GM12865 (cell line): ENCODE measurements at regions not wholly inside any gene's neighbourhood (a gene's known extent, or its start where the extent isn't known, plus 50 kb on each side); places are given as distances from the start of the nearest gene placed in this dataset.

ENCODE experiments used
- DNase-seq: peaks from one replicate; pipeline ENCODE4 v3.0.0; 2010; ENCODE audit warnings: low read depth
- H3K4me3 ChIP-seq: 2 replicates; pipeline ENCODE4 v1.5.1; 2011; ENCODE audit warnings: mild to moderate bottlenecking, low read depth, low read length, control low read depth
- TF ChIP-seq, protein P1 (sequence below): IDR thresholded peaks from 2 replicates; pipeline ENCODE4 v1.5.1; 2011; ENCODE audit warnings: low read length, control low read depth, low read depth, inconsistent platforms; ENCODE audit not compliant: insufficient read depth; ENCODE audit errors: missing control alignments

DNA sequence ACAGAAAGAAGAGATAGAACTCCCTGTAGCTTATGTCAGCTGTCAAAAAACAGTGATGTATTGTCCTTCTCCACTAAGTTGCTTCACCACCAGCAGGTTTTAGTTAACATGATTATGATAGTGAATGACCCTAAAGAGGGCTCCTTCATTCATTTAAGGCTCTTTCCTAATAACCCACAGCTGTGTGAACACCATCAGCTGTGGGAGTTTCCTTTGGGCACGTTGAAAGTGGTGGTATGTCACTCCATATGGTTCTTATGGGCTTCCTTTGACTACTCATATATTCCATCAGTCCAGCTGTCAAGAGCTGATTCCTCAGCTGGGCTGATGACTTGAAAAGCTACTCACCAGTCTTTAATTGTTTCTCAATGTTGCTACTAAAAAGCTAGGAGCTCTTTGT, 210.3 kb downstream of the UBE2E3 start:
- no peak overlapping the region for H3K4me3 ChIP-seq
- TF ChIP-seq, protein P1, sequence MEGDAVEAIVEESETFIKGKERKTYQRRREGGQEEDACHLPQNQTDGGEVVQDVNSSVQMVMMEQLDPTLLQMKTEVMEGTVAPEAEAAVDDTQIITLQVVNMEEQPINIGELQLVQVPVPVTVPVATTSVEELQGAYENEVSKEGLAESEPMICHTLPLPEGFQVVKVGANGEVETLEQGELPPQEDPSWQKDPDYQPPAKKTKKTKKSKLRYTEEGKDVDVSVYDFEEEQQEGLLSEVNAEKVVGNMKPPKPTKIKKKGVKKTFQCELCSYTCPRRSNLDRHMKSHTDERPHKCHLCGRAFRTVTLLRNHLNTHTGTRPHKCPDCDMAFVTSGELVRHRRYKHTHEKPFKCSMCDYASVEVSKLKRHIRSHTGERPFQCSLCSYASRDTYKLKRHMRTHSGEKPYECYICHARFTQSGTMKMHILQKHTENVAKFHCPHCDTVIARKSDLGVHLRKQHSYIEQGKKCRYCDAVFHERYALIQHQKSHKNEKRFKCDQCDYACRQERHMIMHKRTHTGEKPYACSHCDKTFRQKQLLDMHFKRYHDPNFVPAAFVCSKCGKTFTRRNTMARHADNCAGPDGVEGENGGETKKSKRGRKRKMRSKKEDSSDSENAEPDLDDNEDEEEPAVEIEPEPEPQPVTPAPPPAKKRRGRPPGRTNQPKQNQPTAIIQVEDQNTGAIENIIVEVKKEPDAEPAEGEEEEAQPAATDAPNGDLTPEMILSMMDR: no peak
- no peak for DNase-seq

- TF ChIP-seq, protein P1: no peak
- H3K4me3 ChIP-seq: no peak overlapping the region
- no peak for DNase-seq
Observed at GRCh38 chr2:181193550-181193949, 213.1 kb downstream of the UBE2E3 start.

DNA sequence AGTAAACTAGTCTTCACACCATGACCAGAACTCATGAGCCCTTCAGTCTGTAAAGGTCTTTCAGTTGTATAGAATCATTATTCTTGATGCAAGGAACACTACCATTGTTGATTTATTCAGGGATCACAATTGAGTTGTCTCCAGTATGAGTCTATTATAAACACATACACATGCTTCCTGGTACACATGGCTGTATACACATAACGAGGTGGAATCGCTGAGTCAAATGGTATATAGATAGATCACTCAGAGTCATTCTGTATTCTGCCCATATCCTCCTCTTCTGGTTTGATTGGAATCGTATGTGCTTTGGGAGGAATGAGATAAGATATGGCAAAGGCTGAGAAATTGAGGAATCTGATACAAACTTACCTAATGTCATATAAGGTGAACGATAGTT, 216.0 kb downstream of the UBE2E3 start:
- no peak overlapping the region for H3K4me3 ChIP-seq
- DNase-seq: no peak
- TF ChIP-seq, protein P1: no peak

DNA sequence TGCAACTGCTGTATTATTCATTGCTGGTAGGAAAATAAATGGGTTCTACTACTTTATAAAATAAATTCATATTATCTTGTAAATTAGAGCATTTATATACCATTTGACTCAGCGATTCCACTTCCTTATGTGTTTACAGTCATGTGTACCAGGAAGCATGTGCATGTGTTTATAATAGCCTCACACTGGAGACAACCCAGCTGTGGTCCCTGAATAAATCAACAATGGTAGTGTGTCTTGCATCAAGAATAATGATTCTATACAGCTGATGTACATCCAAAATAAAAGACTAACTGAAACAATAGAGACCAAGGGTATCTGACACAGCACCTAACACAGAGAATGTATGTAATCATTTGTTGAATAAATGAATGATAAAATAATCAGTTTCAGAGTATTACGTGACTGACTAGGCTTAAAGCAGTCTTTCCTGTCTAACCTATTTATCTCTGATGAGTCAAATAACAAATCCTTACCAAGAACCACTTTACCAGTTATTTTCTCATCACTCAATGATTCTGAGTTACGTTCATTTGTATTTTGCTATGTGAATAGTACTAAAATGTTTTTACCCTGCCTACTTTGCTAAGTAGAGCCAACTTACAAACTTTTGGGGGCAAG, 216.8 kb downstream of the UBE2E3 start:
- TF ChIP-seq, protein P1: no peak
- H3K4me3 ChIP-seq: no peak overlapping the region
- no peak for DNase-seq

GRCh38 chr2:181198183-181198864, 217.9 kb downstream of the UBE2E3 start:
- no peak for DNase-seq
- TF ChIP-seq, protein P1: no peak
- no peak overlapping the region for H3K4me3 ChIP-seq

- H3K4me3 ChIP-seq: no peak overlapping the region
- DNase-seq: no peak
Observed at GRCh38 chr2:181203412-181203811, 223.0 kb downstream of the UBE2E3 start.

DNA sequence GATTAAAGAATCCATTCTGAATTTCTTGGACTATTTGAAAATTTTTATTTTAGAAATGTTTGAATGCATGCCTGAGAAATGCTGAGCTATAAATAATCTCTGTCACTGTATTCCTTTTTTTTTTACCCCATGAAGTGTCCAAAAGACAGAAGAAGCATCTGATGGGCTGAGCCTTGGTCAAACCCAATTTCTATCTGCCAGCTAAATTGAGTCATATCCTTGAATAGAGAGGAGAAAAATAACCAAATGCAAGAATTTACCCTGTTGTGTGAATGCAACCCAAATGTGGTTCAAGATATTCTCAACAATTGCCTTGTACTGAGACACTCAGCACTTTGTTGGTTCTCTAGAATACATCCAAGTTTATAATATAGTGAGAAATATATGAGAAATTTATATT, 223.5 kb downstream of the UBE2E3 start:
- DNase-seq: no peak
- H3K4me3 ChIP-seq: no peak overlapping the region
- TF ChIP-seq, protein P1: no peak

More at GRCh38 chr2:181203412-181203811, 223.0 kb downstream of the UBE2E3 start:
- TF ChIP-seq, protein P1: no peak
